DND-41 (cell line): ENCODE measurements at regions not wholly inside any gene's neighbourhood (a gene's known extent, or its start where the extent isn't known, plus 50 kb on each side); places are given as distances from the start of the nearest gene placed in this dataset.
A peak's percentile ranks its signal among the peaks of the same experiment; 100 is the strongest.

Experiments used
- ATAC-seq: fragments of 200-7000 bp; cut with Tn5 transposase; 3 replicates; pipeline ENCODE4 v1.9.1; 2021; ENCODE audit warnings: low read depth; ENCODE audit not compliant: insufficient read depth
- DNase-seq: peaks from one replicate; pipeline ENCODE4 v3.0.0-alpha.2; 2020
- H2AFZ ChIP-seq: 2 replicates; pipeline ENCODE4 v1.6.0; 2012; ENCODE audit warnings: low read depth, low read length
- H3K27ac ChIP-seq: 2 replicates; pipeline ENCODE4 v1.5.1; 2012; ENCODE audit warnings: low read length, inconsistent platforms
- H3K27me3 ChIP-seq: fragments of 200-600 bp; sonication (generic); 2 replicates; pipeline ENCODE4 v1.6.0; 2012; ENCODE audit warnings: low read length, mild to moderate bottlenecking, inconsistent platforms; ENCODE audit not compliant: insufficient read depth, poor library complexity
- H3K36me3 ChIP-seq: 2 replicates; pipeline ENCODE4 v1.5.1; 2012; ENCODE audit warnings: low read length, inconsistent platforms; ENCODE audit not compliant: insufficient read depth
- H3K4me1 ChIP-seq: 2 replicates; pipeline ENCODE4 v1.5.1; 2012; ENCODE audit warnings: mild to moderate bottlenecking, low read length; ENCODE audit not compliant: insufficient read depth
- H3K4me2 ChIP-seq: 2 replicates; pipeline ENCODE4 v1.6.0; 2012; ENCODE audit warnings: mild to moderate bottlenecking, moderate library complexity, low read length, inconsistent platforms; ENCODE audit not compliant: insufficient read depth
- H3K4me3 ChIP-seq, 2 experiments: fragments of 200-600 bp in 1 of 2; shearing (Covaris generic) in 1 of 2; 2 replicates each; pipeline ENCODE4 v1.5.1; 2012 to 2016; ENCODE audit warnings: inconsistent platforms in 2 of 2, low read length in 2 of 2, mild to moderate bottlenecking in 2 of 2, low read depth in 1 of 2, moderate library complexity in 1 of 2
- H3K79me2 ChIP-seq: 2 replicates; pipeline ENCODE4 v1.6.0; 2012; ENCODE audit warnings: low read length, inconsistent platforms; ENCODE audit not compliant: insufficient read depth
- H3K9ac ChIP-seq: 2 replicates; pipeline ENCODE4 v1.6.0; 2012; ENCODE audit warnings: low read depth, mild to moderate bottlenecking, inconsistent platforms, low read length, moderate library complexity
- H3K9me3 ChIP-seq: 2 replicates; pipeline ENCODE4 v1.5.1; 2012; ENCODE audit warnings: low read length, moderate library complexity, mild to moderate bottlenecking, inconsistent platforms; ENCODE audit not compliant: insufficient read depth, severe bottlenecking
- H4K20me1 ChIP-seq: 2 replicates; pipeline ENCODE4 v1.6.0; 2012; ENCODE audit warnings: low read length; ENCODE audit not compliant: insufficient read depth
- CTCF ChIP-seq: IDR thresholded peaks from 2 replicates; pipeline ENCODE4 v1.5.1; 2012; ENCODE audit warnings: borderline replicate concordance, low read length, moderate library complexity, mild to moderate bottlenecking; ENCODE audit not compliant: poor library complexity, severe bottlenecking; ENCODE audit errors: extremely low read depth
- EZH2 ChIP-seq: IDR thresholded peaks from 3 replicates; pipeline ENCODE4 v1.6.1; 2012; ENCODE audit warnings: borderline replicate concordance, low read depth, mild to moderate bottlenecking, moderate library complexity, low read length, inconsistent platforms; ENCODE audit not compliant: severe bottlenecking

GRCh38 chr20:22241609-22242008 lies 342.8 kb downstream of the FOXA2 start:
- H3K27me3 ChIP-seq = no peaks in the 10 kb centered on the region
- H2AFZ ChIP-seq = no peak overlapping the region
- TF ChIP-seq CTCF (no peak), EZH2 (no peak)
- H3K4me2 ChIP-seq = no peak overlapping the region
- H4K20me1 ChIP-seq = no peaks in the 10 kb centered on the region
- H3K4me1 ChIP-seq = peaks cover 3% of the 10 kb centered on the region
- no peaks in the 10 kb centered on the region for H3K36me3 ChIP-seq
- H3K4me3 ChIP-seq = no peak overlapping the region
- H3K27ac ChIP-seq = no peak overlapping the region
- H3K9me3 ChIP-seq = no peaks in the 10 kb centered on the region
- DNase-seq = no peak
- ATAC-seq = no peak
- no peak overlapping the region for H3K9ac ChIP-seq
- H3K79me2 ChIP-seq = no peaks in the 10 kb centered on the region

GRCh38 chr20:22232923-22233322 lies 351.4 kb downstream of the FOXA2 start:
- Histone ChIP-seq H4K20me1 (no peaks in the 10 kb centered on the region), H3K9ac (peak overlapping the region; percentile 49), H3K4me3 (peak overlapping the region in 1 of 2 experiments; percentile 38; a peak in 2 of 4 replicates), H3K79me2 (no peaks in the 10 kb centered on the region), H3K9me3 (no peaks in the 10 kb centered on the region), H3K36me3 (no peaks in the 10 kb centered on the region), H3K4me1 (peaks cover 65% of the 10 kb centered on the region), H2AFZ (peak overlapping the region; percentile 24; the same call in 1 of the 2 replicates), H3K27me3 (no peaks in the 10 kb centered on the region), H3K4me2 (peak overlapping the region; percentile 60), H3K27ac (peak overlapping the region; percentile 92)
- peak; percentile 63 for ATAC-seq
- TF ChIP-seq CTCF = no peak
- no peak for TF ChIP-seq EZH2
- DNase-seq = peak; percentile 45

- DNase-seq (peak; percentile 83), ATAC-seq (peak; percentile 95)
- Histone ChIP-seq H3K9ac (peak overlapping the region; percentile 49), H3K4me2 (peak overlapping the region; percentile 60), H3K4me3 (peak overlapping the region in 1 of 2 experiments; percentile 32; a peak in 1 of 4 replicates), H3K36me3 (no peaks in the 10 kb centered on the region), H3K79me2 (no peaks in the 10 kb centered on the region), H3K4me1 (peaks cover 65% of the 10 kb centered on the region), H3K27me3 (no peaks in the 10 kb centered on the region), H3K27ac (peak overlapping the region; percentile 92), H3K9me3 (no peaks in the 10 kb centered on the region), H4K20me1 (no peaks in the 10 kb centered on the region), H2AFZ (peak overlapping the region; percentile 61)
- TF ChIP-seq CTCF (no peak), EZH2 (no peak)
Observed at GRCh38 chr20:22232473-22232872, 351.9 kb downstream of the FOXA2 start.
